HG03575 (cell line): ENCODE measurements at regions not wholly inside any gene's neighbourhood (a gene's known extent, or its start where the extent isn't known, plus 50 kb on each side); places are given as distances from the start of the nearest gene placed in this dataset.

Source experiments
- ATAC-seq: cut with Tn5 transposase; IDR thresholded peaks from one replicate; pipeline ENCODE4 v1.9.1; 2021; ENCODE audit not compliant: unreplicated experiment, insufficient number of reproducible peaks, low FRiP score; ENCODE audit errors: extremely low read depth

GRCh38 chr5:27742805-27743204 lies 704.4 kb upstream of the CDH9 start:
- ATAC-seq, result no peak

DNA sequence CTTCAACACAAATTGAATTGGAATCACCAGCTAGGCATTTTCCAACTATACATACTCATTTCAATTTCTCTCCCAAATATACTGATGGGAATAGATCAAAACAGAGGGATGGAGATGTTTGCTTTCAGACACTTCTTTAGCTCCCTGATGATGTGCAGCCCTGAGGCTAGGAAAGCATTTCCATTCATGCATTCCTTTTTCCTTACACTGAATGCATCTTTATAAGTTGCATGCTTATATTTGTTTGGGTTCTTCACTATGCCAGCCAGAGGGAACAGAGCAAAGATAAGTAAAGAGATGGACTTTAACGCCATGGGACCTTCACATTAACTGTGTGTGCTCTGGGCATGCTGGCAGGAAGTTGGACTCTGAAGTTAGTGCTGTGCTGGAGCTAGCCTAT lies 696.5 kb upstream of the CDH9 start:
- no peak for ATAC-seq

- ATAC-seq, result no peak
Measured at GRCh38 chr5:27733237-27733636, 694.9 kb upstream of the CDH9 start.

- no peak for ATAC-seq
Measured at GRCh38 chr5:27727254-27727653, 688.9 kb upstream of the CDH9 start.

DNA sequence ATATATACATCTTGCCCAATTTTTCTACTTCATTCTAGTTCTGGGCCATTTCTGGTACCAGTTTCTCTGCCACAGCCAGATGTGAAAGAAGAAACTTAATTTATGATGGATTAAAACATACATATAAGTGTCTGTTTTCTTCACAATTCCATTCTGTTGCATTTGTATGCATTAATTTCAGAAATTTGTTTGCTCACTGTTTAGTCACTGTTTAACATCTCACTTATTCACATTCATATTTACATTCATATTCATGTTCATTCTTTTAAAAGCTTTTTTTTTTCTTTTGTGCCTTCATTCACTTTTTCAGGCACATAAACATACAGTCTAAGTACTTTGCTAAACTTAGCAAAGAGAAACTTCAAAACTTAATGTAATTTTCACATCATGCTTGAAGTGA lies 684.0 kb upstream of the CDH9 start:
- no peak for ATAC-seq

GRCh38 chr5:27708534-27708933 lies 670.1 kb upstream of the CDH9 start:
- ATAC-seq, result no peak

DNA sequence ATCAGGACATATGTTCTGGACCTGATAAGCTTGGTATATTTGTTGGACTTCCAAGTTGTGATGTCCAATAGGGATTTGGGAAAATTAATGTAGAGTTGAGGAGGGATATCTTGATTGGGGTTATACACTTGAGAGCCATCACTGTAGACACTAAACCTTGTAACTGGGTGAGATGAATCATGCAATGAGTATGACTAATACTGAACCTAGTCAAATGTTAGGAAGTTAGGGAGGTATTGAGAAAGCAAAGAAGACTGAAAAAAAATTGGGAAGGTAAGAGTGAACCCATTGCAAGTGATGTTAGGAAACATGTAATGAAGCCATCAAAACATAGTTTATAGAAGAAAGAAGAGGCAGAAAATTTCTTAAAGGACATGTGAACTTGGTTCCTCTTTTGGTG lies 668.4 kb upstream of the CDH9 start:
- ATAC-seq, result no peak

DNA sequence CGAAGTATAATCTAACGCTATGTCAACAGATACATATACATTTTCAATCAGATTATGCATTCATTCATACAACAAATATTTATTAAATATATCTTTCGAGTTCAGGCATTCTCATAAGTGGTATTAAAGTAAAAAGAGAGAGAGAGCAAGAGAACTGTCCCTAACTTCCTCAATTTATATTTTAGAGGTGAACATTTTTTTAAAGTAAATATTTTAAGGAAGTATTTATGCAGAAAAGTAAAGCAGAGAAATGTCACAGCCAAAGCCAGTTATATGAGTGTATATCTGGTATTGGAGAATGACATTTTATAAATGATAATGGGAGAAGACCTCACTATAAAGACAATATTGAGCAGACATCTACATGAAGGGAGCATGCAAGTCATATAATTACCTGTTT lies 667.3 kb upstream of the CDH9 start:
- no peak for ATAC-seq

DNA sequence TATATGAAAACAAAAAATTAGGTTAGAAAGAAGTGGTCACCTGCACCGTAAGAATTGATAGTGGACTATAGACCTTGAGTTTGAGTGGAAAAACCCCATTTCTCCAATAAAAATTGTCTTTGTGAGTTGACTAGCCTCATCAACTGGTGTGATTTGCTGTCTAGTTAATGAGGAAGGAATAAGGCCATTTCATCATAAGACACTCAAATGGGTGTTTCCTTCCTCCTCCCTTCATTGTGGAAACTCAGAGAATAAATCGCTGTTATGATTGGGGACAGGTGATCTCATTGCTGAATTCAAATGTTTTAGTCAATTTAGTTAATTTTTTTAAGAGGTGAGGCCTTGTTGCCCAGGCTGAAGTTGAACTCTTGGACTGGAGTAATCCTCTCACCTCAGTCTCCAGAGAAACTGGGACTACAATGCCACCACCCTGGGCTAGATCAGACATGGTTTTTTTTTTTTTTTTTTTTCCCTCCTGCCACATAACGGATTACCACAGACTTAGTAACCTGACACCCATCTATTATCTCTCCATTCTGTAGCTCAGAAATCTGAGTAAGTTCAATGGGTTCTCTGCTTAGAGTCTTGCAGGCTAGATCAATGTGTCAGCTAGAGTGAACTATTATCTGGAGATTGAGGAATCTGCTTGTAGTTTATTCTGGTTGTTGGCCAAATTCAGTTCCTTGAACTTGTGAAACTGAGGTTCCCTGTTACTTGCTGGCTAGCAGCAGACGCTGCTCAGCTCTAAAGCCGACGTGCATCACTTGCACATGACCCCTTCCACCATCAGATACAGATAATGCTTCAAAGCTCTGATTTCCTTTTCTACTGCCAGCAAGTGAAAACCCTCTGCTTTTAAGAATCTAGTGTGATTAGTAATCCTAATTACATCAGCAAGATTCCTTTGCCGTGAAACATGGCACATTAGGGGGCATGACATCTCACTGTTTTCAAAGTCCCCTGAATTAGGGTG lies 663.8 kb upstream of the CDH9 start:
- no peak for ATAC-seq

DNA sequence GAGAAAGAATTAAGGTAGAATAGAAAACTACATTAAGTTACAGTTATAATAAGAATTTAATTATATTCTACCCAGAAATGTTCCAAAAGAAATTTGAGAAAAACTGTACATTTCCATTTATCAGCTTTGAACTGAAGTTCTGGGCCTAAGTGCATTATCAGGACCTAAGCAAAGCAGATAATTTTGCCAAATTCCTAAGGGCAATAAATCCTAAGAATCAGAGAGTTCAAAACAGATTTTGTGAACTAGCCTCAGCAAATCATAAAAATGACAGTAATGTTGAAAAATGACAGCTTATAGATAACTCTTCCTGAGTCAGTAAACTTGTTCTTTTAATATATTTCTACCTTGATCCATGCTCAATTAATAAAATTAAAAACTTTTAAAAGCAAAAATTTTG lies 662.1 kb upstream of the CDH9 start:
- no peak for ATAC-seq

- no peak for ATAC-seq
Measured at GRCh38 chr5:27682600-27682999, 644.2 kb upstream of the CDH9 start.

DNA sequence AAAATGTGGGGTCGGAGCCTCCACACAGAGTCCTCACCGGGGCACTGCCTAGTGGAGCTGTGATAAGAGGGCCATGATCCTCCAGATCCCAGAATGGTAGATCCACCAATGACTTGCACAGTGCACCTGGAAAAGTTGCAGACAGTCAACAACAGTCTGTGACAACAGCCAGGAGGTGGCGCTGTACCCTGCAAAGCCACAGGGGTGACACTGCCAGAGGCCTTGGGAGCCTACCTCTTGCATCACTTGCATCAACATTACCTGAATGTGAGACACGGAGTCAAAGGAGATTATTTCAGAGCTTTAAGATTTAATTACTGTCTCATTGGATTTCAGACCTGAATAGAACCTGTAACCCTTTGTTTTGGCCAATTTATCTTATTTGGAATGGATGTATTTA lies 614.1 kb upstream of the CDH9 start:
- ATAC-seq, result no peak

DNA sequence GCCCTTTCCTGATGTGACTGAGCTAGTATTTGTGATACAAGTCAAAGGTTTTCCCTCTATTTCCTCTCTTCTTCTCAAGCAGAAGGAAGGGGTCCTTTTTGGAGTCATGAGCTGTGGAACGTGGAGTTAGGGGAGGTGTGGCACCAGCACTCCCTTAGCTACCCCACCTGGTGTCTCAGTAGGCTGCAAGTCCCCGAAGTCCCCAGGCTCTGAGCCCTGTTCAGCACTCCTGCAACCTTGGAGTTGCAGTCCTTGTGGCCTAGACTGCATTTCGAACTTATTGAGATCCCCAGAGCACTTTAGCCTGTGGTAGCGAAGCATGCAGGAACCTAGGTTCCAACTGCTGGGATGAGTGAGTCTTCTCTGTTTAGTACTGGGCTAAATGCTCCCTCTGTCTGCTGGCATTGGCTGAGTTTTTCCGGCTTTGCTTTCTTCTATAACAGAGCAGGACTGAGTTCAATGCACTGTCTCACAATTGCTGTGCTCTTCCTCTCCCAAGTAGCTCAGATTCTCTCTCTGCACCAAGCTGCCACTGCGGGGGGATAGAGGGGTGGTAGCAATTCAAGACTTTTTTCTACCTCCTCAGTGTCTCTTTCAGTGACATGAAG lies 600.7 kb upstream of the CDH9 start:
- no peak for ATAC-seq

- ATAC-seq, result no peak
Measured at GRCh38 chr5:27619982-27620381, 581.6 kb upstream of the CDH9 start.

DNA sequence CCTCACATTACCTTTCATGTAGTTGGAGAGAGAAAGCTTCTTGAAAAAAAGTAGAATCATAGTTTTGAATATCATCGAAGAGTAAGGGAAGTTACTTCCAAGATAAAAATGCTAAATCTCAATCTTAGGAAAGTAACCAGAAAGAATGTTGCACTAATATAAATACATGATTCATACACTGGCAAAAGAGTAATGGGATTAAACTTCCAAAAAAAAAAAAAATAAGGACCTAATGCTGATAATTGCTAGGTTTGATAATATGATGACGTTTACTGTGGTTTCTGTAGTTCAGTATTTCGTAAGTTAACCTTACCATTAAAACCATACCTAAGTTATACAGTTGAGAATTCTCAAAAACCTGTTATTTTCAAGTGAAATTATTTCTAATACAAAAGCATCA lies 573.8 kb upstream of the CDH9 start:
- ATAC-seq, result no peak

DNA sequence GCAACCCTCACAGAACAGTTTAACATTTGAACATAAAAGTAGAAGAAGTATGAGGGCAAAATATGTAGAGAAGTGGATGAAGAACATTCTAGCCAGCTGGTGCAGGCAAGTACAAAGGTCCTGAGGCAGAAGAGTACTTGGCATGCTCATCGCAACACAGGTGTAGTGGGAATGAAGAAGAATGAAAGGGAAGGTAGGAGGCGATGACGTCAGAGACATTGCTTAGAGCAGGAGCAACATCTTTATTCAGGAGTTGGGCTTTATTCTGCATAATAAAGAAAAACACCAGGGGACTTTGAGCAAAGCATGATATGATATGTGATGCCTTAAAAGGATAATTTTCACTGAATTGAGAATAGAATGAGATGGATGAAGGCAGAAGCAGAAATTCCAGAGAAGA lies 570.6 kb upstream of the CDH9 start:
- no peak for ATAC-seq

- ATAC-seq, result no peak
Measured at GRCh38 chr5:27598576-27598975, 560.2 kb upstream of the CDH9 start.

DNA sequence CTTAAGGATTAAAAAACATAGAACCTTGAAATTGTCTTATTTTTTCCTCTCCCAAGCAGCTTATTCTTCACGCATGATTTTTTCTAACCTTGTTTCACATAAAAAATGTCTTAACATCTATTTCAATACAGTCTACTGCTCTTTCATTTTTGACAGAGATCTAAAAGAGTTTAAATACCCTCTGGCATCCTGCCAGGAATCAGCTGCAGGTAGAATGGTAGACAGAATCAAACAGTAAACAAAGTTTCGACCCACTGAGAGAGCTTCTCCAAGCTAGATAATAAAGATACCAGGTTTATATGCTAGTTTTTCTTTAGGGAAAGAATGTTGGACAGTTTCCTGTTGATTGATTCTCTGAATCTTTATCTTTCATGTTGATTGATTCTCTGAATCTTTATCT lies 555.8 kb upstream of the CDH9 start:
- no peak for ATAC-seq

DNA sequence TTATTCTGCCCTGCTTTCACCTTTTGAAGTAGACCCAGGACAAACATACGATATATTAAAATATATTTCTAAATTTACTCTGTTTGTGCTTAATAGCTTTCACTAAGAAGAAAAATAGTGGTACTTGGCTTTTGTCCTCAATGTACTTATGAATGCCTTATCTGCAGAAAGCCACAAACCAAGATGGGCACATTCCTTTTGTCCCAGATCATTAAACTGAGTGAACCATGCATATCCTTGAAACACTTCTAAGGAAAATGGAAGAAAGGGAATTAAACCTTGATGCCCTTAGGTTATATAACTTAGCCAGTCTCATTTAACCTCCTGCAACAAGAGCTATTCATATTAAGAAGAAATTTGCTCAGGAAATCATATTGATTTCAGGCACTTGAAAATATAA lies 553.8 kb upstream of the CDH9 start:
- ATAC-seq, result no peak

DNA sequence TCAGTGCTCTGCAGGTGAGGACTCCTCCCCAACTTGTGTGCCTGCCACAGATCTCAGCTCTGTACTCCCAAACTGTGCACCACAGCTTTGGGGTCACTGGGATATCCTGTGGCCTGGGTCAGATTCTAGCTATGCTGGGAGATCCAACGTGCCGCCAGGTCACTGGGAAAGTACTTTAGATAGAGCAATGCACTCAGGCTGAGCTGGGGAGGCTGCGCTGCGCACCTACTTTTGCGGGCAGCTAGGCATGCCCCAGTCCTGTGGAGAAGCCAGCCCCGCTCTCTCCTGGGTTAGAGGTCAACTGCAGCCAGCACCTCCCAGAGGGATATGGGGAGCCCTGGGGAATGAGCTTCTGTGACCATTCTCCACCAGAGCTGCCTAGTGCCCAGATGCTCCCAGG lies 552.1 kb upstream of the CDH9 start:
- ATAC-seq, result no peak

- ATAC-seq, result no peak
Measured at GRCh38 chr5:27578279-27578678, 539.9 kb upstream of the CDH9 start.
